Amniotic epithelial cell (primary cell): ENCODE measurements at regions not wholly inside any gene's neighbourhood (a gene's known extent, or its start where the extent isn't known, plus 50 kb on each side); places are given as distances from the start of the nearest gene placed in this dataset.
A peak's percentile ranks its signal among the peaks of the same experiment; 100 is the strongest.
"Not testable (repeated sequence)": the region's sequence is repeated elsewhere in the genome, so short reads cannot be mapped to it uniquely, and the experiment has no call there.

Experiments used
- DNase-seq: peaks from one replicate; pipeline ENCODE4 v3.0.0-alpha.2; 2010; ENCODE audit warnings: low read depth

DNA sequence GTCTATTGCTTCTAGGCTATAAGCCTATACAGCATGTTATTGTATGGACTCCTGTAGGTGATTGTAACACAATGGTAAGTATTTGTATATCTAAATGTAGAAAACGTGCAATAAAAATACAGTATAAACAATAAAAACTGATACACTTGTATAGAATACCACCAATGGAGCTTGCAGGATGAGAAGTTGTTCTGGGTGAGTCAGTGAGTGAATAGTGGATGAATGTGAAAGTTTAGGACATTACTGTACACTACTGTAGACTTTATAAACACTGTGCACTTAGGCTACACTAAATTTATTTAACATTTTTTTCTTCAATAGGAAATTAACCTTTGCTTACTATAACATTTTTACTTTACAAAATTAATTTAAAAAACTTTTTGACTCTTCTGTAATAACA lies 679.2 kb upstream of the ZNF804A start:
- no peak for DNase-seq

DNA sequence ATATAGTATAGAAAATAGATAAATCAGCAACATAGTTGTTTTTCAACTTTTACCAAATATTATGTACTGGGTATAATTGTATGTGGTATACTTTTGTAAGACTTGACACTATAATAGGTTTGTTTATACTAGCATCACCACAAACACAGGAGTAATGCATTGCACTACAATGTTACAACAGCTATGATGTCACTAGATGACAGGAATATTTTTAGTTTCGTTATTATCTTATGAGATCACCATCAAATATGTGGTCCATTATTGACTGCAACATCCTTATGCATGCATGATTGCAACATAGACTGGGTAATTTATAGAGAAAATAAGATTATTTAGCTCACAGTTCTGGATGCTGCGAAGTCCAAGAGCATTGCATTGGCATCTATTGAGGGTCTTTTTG lies 678.4 kb upstream of the ZNF804A start:
- DNase-seq, result peak; percentile 53

DNA sequence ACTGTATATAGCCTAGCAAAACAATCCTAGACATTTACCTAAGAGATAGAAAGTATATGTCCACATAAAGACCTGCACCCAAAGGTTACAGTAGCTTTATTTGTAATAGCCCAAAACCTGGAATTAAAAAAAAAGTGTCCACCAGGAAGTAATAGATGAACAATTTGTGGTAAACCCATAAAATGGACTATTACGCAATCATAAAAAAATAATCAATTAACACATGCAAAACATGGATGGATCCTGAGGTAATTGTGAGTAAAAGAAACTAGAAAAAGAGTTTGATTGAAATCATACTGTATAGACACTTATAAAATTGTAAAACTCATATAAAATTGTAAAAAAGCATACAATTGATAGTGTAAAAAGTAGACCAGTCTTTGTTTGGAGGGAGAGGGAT lies 673.0 kb upstream of the ZNF804A start:
- DNase-seq, result no peak

DNA sequence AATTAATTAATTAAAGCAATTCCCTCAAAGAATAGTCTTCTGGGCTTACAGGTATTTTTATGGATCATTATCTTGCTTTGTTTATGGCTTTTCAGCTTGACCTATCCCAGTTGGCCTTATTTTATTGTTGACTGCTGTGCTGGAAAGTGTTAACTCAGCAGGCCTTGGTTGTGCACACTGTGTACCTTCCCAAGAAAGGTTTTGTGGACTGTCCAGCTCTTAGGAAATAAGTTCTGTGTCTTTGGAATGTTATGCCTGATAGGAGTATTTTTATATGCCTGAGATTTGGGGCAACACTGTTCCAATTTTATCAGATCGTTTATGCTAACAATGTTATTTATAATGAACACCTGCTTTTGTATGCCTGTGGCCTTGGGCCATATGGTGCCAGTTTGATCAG lies 671.9 kb upstream of the ZNF804A start:
- DNase-seq, result peak; percentile 34

DNA sequence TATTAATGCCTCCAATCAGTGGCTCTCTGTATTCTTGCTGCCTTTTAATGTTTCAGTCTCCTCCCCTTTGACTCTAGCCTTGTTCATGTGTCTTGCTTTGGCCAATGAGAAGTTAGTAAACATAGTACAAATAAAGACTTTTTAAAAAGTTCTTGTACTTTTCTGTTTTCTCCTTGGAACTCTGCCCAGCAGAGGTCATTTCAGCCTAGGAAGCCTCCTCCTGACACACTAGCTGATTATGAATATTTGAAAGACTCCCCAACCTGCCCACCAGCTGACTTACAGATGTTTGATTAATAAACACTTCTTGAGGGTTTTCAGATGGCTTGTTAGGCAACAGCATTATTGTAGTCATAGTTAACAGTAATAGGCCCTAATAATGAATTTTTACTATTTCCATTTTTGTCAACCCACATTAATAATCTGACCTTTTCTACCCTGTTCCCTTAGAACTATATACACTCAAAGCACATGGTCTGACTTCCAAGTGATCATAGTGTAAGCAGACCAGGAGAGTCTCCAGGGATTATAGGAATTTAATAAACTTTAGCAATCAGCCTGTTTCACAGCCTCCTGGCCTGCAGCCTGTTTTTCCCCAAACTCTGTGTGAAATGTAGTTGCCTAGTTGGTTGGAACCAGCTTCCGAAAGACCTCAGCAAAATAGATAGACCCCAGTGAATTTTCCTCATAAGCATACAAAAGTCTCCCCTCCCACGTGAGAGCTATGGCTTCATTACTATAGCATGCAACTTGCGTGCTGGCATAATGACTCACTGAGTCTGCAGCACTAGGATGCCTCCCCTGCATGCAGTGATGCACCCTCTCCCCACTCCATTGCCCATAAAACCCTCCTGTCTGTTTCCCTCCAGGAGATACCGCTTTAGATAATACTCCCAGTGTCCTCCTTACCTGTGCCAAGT lies 670.7 kb upstream of the ZNF804A start:
- DNase-seq, result peak; percentile 90

DNA sequence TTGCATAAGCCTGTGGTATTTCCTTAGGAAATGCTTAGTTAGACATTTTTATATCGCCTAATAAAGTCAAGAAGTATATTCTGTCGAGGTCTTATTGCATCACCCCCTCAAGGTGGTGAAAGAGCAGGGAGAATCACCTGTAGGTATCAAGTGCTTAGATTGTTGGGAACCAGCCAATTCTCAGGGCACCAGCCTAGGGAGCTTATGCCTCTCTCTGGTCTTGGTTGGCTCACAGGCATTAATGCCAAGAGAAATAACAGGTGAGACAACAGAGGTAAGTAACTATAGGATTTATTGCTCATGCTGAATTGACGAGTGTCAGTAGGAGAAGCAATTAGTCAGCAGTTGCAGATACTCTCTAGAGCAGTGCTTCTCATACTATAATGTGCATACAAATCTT lies 663.3 kb upstream of the ZNF804A start:
- no peak for DNase-seq

DNA sequence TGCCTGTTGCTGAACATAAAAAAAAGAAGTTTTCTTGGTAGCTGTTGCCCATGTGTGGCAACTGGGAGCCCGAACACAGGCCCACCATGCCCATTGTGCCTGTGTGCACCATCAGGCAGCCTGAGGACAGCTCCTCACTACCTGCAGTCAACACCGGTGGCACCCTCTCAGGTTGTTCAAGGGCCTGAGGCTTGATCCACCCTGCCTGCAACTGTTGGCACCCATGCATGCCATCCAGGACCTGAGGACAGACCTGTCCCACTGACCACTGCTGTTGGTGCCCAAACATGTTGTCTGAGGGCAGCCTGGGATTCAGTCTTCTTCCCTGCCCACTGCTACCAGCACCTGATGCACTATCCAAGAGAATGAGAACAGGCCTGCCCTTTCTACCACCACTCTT lies 661.1 kb upstream of the ZNF804A start:
- no peak for DNase-seq

DNA sequence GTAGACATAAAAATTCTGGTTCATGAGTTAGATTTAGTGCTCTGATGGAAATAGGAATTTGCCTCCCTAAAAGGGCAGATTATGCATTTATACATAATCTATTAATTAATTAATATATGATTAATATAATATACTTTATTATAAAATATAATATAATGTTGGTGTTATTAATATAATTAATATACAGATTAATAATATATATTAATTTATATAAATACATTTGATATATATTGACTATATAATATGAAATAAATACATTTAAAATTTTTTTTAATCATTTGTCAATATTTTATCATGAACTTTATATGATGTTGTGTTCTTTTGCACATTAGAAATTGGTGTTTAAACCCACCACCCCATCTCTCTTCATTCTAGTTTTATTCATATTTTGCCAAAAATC lies 652.1 kb upstream of the ZNF804A start:
- DNase-seq, result no peak

DNA sequence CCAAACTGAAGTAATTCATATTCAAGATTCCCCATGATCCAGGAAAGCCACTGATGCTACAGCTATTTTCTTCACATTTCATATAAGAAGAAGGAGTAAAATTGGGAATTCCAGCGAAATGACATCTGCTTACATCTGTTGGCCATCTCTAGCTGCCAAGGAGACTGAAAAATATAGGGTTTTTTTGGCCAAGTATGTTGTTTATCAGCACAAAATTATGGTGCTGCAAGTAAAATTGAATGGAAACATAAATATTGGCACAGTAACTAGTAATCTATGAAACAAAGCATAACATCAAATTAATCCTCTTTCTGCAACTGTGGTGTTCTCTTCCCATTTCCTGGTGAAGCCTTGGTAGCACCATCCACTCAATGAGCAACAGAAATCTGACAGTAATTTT lies 649.5 kb upstream of the ZNF804A start:
- DNase-seq, result no peak

DNA sequence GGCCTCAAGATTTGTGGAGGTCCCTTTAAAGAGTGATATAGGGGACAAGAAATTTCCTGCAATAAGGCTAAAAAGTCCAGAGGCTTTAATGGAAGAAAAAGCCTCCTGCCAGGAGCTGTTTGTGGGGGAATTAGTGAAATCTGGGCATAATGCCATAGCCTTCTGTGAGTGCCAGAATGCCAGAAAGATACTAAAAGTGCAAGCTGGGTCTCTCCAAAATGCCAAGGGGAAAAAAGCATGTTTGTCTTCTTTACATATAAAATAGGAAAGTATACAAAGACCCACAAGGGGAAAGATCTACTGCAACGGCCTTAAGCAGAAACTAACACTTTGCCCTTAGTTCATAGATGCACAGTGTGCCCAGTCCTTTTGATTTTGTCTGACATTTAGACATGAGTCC lies 647.7 kb upstream of the ZNF804A start:
- peak; percentile 14 for DNase-seq

DNA sequence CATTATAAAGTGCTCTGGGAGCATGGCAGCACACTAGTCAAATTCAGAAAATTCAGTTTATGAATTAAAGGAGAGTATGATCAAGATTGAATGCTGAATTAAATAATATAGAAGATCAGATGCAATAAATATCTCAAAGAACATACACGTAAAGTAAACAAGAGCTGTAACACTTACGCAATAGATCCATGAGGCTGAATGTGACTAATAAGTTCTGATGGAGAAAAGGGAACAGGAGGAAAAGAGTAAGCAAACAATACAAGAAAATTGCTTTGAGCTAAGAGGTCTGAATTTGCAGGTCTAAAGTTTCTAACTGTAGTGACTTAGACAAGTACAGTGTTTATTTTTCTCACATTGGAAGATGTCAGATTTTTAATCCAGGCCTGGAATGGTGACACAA lies 646.7 kb upstream of the ZNF804A start:
- peak; percentile 85 for DNase-seq

DNA sequence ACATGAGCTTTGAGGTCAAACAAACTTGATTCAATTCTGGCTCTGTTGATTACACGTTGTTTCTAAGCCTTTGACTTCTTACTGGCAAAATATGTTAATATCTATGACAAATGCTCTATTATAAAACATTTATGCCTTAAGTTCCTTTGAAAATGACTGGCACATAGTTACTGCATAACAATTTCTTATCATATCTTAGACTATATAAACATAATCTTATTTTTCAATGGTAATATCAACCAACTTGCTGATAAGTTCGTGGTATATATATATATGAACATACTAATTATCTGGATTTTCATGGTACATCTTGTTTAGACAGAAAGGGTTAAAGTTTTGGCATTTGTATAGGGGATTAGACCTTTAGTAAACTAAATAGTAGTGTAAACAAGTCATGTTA lies 645.6 kb upstream of the ZNF804A start:
- DNase-seq, result no peak

DNA sequence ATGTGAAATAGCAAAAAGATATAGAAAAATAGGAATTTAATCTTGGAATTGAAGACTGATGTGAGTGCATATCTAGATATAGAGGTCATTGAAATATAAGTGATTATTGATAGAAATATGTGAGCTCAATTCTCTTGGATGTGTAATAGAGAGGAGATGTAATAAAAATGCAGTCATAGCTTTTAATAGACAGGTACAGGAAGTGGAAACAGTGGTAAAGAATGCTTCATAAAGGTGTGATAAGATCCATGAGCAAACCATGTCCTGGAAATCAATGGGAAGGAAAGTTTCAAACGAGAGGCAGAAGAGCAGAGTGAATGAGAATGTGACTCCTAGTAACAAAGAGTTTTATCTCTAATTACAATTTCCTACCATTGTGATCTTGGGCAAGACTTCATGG lies 634.7 kb upstream of the ZNF804A start:
- DNase-seq, result no peak

DNA sequence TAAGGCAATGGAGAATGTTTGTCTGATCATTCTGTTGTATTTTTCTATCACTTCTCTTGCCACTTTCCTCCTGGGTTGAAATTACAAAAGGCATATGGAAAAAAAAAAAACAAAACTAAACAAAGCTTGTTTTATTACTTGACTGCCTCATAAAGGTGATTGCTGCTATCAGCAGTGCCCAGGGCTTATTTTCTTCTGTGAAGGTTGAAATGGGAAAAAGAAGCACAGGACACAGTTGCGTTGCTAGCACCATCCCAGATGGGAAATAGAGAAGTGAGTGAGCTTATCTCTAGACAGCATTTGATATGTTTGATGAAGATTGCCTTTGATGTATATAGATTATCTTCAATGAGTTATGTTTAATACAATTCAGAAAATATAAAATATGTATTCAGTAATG lies 633.8 kb upstream of the ZNF804A start:
- DNase-seq, result no peak

DNA sequence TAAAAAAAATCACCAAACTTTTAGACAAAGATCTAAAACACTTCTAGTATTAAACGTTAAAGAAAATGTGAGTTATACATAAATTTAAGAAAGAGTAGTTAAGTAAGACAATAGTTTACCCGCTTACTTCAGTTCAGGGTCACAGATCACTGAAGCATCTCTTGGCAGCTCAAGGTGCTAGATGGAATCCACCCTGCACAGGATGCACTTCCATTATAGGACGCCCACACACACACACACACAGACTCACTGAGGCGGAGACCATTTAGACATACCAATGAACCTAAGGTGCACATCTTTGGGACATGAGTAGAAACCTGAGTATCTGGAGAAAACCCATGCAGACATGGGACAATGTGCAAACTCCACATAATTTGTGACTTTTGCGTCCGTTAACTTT lies 630.6 kb upstream of the ZNF804A start:
- DNase-seq, result no peak

DNA sequence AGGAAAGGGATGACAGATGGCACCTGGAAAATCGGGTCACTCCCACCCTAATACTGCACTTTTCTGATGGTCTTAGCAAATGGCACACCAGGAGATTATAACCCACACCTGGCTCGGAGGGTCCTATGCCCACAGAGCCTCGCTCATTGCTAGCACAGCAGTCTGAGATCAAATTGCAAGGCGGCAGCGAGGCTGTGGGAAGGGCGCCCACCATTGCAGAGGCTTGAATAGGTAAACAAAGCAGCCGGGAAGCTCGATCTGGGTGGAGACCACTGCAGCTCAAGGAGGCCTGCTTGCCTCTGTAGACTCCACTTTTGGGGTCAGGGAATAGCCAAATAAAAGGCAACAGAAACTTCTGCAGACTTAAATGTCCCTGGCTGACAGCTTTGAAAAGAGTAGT lies 622.7 kb upstream of the ZNF804A start:
- DNase-seq, result not testable (repeated sequence)

DNA sequence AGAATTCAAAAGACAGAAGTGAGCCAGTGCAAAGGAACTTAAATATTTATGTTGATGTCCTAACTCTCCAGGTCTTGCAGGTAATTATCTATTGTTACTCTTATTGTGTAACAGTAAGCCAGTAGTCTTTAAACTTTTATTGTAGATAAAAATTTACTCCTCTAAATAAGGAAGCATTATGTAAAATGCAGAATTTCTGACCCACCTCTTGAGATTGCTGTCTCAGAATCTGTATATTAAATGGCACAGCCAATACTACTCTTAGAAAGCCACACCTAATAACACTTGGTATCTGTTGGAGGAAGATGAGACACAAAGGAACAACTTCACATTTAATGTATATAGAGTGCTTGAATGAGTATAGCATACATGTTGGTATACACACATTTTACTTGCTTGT lies 613.5 kb upstream of the ZNF804A start:
- DNase-seq, result no peak

DNA sequence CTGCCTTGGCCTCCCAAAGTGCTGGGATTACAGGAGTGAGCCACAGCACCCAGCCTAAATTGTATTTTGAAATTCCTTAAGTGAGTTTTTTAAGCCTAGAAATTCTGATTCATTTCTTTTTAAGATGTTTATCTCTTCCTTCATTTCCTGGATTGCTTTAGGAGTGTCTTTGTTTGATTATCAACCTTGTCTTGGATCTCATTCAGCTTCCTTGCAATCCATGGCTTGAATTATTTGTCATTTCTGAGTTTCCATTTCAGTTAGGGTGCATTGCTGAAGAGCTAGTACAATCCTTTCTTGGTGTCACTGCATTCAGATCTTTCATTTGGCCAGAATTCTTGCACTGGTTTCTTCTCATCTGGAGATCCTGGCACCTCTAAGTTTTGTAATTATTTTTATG lies 606.4 kb upstream of the ZNF804A start:
- DNase-seq, result peak; percentile 11

DNA sequence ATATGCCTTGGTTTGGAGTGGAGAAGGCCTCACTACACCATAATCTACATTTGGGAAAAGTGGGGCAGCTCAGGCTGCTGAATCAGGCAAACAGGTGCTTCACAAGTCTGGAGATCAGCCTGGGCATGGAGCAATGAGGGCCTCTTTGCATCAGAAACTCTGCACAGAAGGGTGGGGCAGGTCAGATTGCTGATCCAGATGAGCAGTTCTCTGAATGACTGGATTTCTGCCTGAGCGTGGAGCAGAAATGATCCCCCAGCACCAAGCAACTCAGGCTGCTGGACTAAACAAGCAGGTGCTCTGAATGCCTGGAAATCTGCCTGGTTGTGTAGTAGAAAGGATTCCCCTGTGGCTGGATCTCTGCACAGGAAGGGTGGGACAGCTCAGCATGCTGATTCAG lies 605.3 kb upstream of the ZNF804A start:
- no peak for DNase-seq

DNA sequence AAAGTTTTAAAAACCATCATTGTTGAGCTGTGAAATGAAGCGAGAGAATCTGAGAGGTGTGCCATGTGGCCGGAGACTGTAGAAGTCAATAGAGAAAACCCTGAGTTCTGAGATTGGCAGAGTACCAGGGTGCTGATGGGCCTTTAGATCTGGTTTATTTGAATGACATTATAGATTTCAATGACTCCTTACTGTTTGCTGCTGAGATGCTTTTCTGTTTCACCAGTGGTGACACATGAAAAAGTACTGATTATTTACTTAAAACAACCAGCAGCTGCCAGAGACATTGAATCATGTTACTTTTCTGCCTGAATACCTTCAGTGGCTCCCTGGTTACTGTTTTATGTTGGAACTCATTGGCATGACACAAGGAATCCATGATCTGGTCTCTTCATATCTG lies 602.7 kb upstream of the ZNF804A start:
- peak; percentile 53 for DNase-seq

DNA sequence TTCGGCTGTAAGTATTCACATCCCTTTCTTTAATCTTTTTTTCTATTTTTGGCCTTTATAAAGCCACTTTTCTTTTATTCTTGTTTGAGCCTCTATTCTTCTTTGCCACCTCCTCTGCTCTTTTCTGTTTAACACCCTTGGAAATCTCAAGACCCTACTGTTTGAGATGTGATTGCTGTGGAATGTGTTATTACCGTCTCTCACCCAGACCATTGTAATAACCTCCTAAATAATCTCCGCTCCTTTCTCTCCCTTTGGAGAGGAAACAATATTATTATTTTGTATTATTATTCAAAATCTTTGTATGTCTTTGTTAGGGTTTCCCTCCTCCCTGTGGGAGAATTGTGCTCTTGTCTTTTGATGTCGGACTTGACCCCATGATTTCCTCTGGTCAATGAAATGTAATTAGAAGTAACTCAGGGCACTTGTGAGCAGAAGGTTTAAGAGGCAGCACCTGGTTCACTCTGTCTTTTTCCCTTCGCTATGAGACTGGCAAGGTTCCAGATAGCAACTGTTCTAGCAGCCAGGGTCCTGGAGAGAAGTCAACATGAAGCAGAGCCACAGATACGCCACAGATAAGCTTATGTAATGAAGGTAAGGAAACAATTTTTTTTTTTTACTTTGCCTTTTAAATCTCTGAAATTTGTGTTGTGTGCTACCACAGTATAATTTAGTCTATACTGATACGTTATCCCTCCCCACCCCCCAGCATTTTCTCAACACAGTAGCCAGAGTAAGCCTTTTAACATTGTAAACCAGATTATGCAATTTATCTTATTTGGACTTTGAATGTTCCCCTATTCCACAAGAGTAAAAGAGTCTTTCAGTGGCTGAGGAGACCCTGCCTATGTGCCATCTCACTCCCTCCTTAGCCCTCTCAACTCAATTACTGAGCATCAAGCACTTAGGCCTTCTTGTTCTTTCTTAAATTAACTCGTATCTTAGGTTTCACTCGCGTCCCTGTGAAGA lies 601.2 kb upstream of the ZNF804A start:
- DNase-seq, result peak; percentile 3

DNA sequence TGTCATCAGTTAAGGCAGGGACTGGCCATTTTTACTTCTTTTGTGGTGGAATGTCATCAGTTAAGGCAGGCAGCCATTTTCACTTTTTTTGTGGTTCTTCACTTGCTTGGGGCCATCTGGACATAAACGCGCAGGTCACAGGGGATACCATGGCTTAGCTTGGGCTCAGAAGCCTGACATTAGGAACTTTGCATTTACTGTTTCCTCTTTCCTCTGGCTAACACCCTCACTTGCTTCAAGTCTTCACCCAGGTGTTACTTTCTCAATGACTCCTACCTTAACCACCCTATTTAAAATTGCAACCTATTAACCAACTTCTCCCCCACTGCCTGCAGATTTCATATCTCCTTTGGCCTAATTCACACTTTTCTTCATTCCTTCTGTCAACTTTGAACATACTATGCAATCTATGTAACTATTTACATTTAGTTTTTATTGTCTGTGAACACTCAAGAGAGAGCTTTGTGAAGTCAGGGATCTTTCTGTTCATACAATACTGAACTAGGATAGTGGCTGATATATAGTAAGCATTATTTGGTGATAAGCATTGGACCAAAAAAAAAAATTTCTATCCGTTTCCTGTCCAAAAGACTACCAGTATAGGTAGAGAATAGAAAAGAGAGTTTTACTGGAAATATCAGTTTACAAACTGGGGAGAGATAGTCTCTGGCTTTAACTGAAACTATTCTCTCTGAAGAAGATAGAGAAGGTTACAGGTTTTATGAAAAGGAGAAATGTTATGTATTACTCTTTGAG lies 600.1 kb upstream of the ZNF804A start:
- no peak for DNase-seq
